GM12872 (cell line): ENCODE measurements at regions not wholly inside any gene's neighbourhood (a gene's known extent, or its start where the extent isn't known, plus 50 kb on each side); places are given as distances from the start of the nearest gene placed in this dataset.

Source experiments
- CTCF ChIP-seq: IDR thresholded peaks from 3 replicates; pipeline ENCODE4 v1.5.1; 2011; ENCODE audit warnings: low read depth, mild to moderate bottlenecking, low read length, moderate library complexity; ENCODE audit not compliant: insufficient read depth

GRCh38 chr21:38949070-38949380, 143.3 kb downstream of the ETS2 start:
- TF ChIP-seq CTCF, result no peak

- no peak for TF ChIP-seq CTCF
Measured at GRCh38 chr21:38948377-38949069, 142.8 kb downstream of the ETS2 start.

- TF ChIP-seq CTCF, result no peak
Measured at GRCh38 chr21:38945545-38946245, 140.0 kb downstream of the ETS2 start.

GRCh38 chr21:38944903-38945302, 139.2 kb downstream of the ETS2 start:
- no peak for TF ChIP-seq CTCF

- TF ChIP-seq CTCF, result no peak
Measured at GRCh38 chr21:38944402-38944801, 138.7 kb downstream of the ETS2 start.

- TF ChIP-seq CTCF, result no peak
Measured at GRCh38 chr21:38942748-38943211, 137.1 kb downstream of the ETS2 start.

GRCh38 chr21:38938769-38939168, 133.0 kb downstream of the ETS2 start:
- TF ChIP-seq CTCF, result no peak
